Ovary (tissue), 3 donors: ENCODE measurements at regions not wholly inside any gene's neighbourhood (a gene's known extent, or its start where the extent isn't known, plus 50 kb on each side); places are given as distances from the start of the nearest gene placed in this dataset.
"Not testable (repeated sequence)": the region's sequence is repeated elsewhere in the genome, so short reads cannot be mapped to it uniquely, and the experiment has no call there.

Source experiments
- EP300 ChIP-seq: sonication (generic); formaldehyde crosslinking; IDR thresholded peaks from one replicate; pipeline ENCODE4 v1.6.1; 2017; ENCODE audit warnings: antibody characterized with exemption
- POLR2A ChIP-seq: fragments of 450-650 bp; IDR thresholded peaks from one replicate; pipeline ENCODE4 v1.6.1; 2017; ENCODE audit warnings: antibody characterized with exemption, mild to moderate bottlenecking, moderate library complexity
- TF ChIP-seq, protein P1 (sequence below), 3 donors: fragments of 450-650 bp in 2 of 3; fragments of 200-600 bp in 1 of 3; IDR thresholded peaks; one replicate each; pipeline versions ENCODE4 v1.5.1 to v1.8.0; 2016 to 2022; ENCODE audit warnings: antibody characterized with exemption in 3 of 3, mild to moderate bottlenecking in 1 of 3
- donor health status: DM: no; HTN: no; CAD: no.

DNA sequence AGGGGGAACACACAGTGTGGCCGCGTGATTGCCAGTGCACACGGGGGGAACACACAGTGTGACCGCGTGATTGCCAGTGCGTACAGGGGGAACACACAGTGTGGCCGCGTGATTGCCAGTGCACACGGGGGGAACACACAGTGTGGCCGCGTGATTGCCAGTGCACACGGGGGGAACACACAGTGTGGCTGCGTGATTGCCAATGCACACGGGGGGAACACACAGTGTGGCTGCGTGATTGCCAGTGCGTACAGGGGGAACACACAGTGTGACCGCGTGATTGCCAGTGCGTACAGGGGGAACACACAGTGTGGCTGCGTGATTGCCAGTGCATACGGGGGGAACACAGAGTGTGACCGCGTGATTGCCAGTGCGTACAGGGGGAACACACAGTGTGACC is 140.3 kb downstream of the RTP5 start:
- TF ChIP-seq, protein P1, sequence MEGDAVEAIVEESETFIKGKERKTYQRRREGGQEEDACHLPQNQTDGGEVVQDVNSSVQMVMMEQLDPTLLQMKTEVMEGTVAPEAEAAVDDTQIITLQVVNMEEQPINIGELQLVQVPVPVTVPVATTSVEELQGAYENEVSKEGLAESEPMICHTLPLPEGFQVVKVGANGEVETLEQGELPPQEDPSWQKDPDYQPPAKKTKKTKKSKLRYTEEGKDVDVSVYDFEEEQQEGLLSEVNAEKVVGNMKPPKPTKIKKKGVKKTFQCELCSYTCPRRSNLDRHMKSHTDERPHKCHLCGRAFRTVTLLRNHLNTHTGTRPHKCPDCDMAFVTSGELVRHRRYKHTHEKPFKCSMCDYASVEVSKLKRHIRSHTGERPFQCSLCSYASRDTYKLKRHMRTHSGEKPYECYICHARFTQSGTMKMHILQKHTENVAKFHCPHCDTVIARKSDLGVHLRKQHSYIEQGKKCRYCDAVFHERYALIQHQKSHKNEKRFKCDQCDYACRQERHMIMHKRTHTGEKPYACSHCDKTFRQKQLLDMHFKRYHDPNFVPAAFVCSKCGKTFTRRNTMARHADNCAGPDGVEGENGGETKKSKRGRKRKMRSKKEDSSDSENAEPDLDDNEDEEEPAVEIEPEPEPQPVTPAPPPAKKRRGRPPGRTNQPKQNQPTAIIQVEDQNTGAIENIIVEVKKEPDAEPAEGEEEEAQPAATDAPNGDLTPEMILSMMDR (IDR thresholded peaks at IDR 0.05), result not testable (repeated sequence)
- not testable (repeated sequence) for TF ChIP-seq POLR2A, EP300
